HCT116 (cell line): ENCODE measurements at regions not wholly inside any gene's neighbourhood (a gene's known extent, or its start where the extent isn't known, plus 50 kb on each side); places are given as distances from the start of the nearest gene placed in this dataset.

Experiments used
- ATAC-seq: fragments of 200-7000 bp; cut with Tn5 transposase; 2 replicates; pipeline ENCODE4 v1.9.1; 2020; ENCODE audit warnings: mild to moderate bottlenecking, moderate library complexity
- BruUV-seq: library from RNA; stranded (reverse); fragments of 400-500 nt; replicated peaks from 2 replicates; lab custom pipeline; 2021; lab: Mats Ljungman, UMichigan
- CTCF ChIA-PET: fragments of 300-600 bp; sonication (Branson Sonifier 250); formaldehyde crosslinking; loops from one replicate; lab custom pipeline; 2021; ENCODE audit warnings: antibody characterized with exemption; lab: Charles Lee
- POLR2A ChIA-PET: fragments of 300-600, 350-600 bp; sonication (Branson Sonifier 250); formaldehyde crosslinking; loops from one replicate; lab custom pipeline; 2021; ENCODE audit warnings: antibody characterized with exemption; lab: Charles Lee
- RAD21 ChIA-PET, 2 experiments: fragments of 300-600 bp; sonication (Branson Sonifier 250); formaldehyde crosslinking; loops; one replicate each; lab custom pipeline; 2023; ENCODE audit warnings: low total read pairs in 2 of 2; ENCODE audit not compliant: uncharacterized antibody in 2 of 2, unreplicated experiment in 2 of 2, low non-redundant PET in 1 of 2; lab: Charles Lee
- DNase-seq: peaks from one replicate; pipeline ENCODE4 v3.0.0-alpha.2; 2010; ENCODE audit warnings: low read depth, low spot score
- H2AFZ ChIP-seq: fragments of 200-600 bp; shearing (Covaris generic), sonication (generic); 2 replicates; pipeline ENCODE4 v1.6.1; 2017; ENCODE audit warnings: low read depth, mixed run types, mixed read lengths, antibody characterized with exemption, low read length; ENCODE audit not compliant: poor library complexity, severe bottlenecking
- H3K27ac ChIP-seq: 2 replicates; pipeline ENCODE4 v1.5.1; 2012; ENCODE audit warnings: low read depth, low read length
- H3K27me3 ChIP-seq: fragments of 200-600 bp; sonication (generic); 2 replicates; pipeline ENCODE4 v1.6.1; 2016; ENCODE audit warnings: mixed run types, low read length, mixed read lengths; ENCODE audit not compliant: insufficient read depth
- H3K36me3 ChIP-seq, 2 experiments: fragments of 200-500 bp in 1 of 2; fragments of 200-600 bp in 1 of 2; sonication (Bioruptor generic) in 1 of 2; sonication (generic) in 1 of 2; 2 replicates each; pipeline versions ENCODE4 v1.5.1 to v1.6.1; 2014 to 2016; ENCODE audit warnings: low read length in 2 of 2, inconsistent platforms in 1 of 2, mixed read lengths in 1 of 2, mixed run types in 1 of 2; ENCODE audit not compliant: insufficient read depth in 2 of 2, control insufficient read depth in 1 of 2
- H3K4me1 ChIP-seq, 2 experiments: fragments of 200-600 bp in 1 of 2; sonication (generic) in 1 of 2; 2 replicates each; pipeline versions ENCODE4 v1.5.1 to v1.6.1; 2012 to 2017; ENCODE audit warnings: low read length in 2 of 2, inconsistent platforms in 1 of 2, mild to moderate bottlenecking in 1 of 2, mixed read lengths in 1 of 2, mixed run types in 1 of 2, moderate library complexity in 1 of 2; ENCODE audit not compliant: insufficient read depth in 2 of 2, control insufficient read depth in 1 of 2
- H3K4me2 ChIP-seq: fragments of 200-600 bp; sonication (generic); 2 replicates; pipeline ENCODE4 v1.6.1; 2017; ENCODE audit warnings: mixed run types, low read length, mixed read lengths
- H3K4me3 ChIP-seq, 2 experiments: fragments of 200-600 bp in 1 of 2; sonication (generic) in 1 of 2; replicated peaks in 1 of 2; 2 replicates each; pipeline ENCODE4 v1.5.1; 2011 to 2016; ENCODE audit warnings: low read length in 2 of 2, control low read depth in 1 of 2, low read depth in 1 of 2, mild to moderate bottlenecking in 1 of 2, mixed read lengths in 1 of 2, mixed run types in 1 of 2
- H3K79me2 ChIP-seq: fragments of 200-600 bp; sonication (generic); 2 replicates; pipeline ENCODE4 v1.6.1; 2017; ENCODE audit warnings: mild to moderate bottlenecking, mixed run types, low read length, moderate library complexity, mixed read lengths; ENCODE audit not compliant: insufficient read depth
- H3K9ac ChIP-seq: fragments of 200-600 bp; sonication (generic); 2 replicates; pipeline ENCODE4 v1.6.1; 2016; ENCODE audit warnings: low read length, mixed read lengths
- H3K9me2 ChIP-seq: fragments of 200-600 bp; sonication (generic), shearing (Covaris generic); 2 replicates; pipeline ENCODE4 v1.6.1; 2017; ENCODE audit warnings: mixed run types, mild to moderate bottlenecking, moderate library complexity; ENCODE audit not compliant: insufficient read depth
- H3K9me3 ChIP-seq, 2 experiments: fragments of 200-500 bp in 1 of 2; fragments of 200-600 bp in 1 of 2; sonication (Bioruptor generic) in 1 of 2; sonication (generic) in 1 of 2; 2 replicates each; pipeline ENCODE4 v1.6.1; 2014 to 2017; ENCODE audit warnings: low read length in 2 of 2, mixed read lengths in 2 of 2, inconsistent platforms in 1 of 2, low read depth in 1 of 2, mild to moderate bottlenecking in 1 of 2, mixed run types in 1 of 2, moderate library complexity in 1 of 2; ENCODE audit not compliant: control insufficient read depth in 1 of 2, insufficient read depth in 1 of 2
- H4K20me1 ChIP-seq: fragments of 200-600 bp; sonication (generic), shearing (Covaris generic); 2 replicates; pipeline ENCODE4 v1.6.1; 2017; ENCODE audit warnings: mixed run types, mild to moderate bottlenecking, moderate library complexity; ENCODE audit not compliant: insufficient read depth
- ATF3 ChIP-seq: IDR thresholded peaks from 2 replicates; pipeline ENCODE4 v1.6.1; 2012
- CBX3 ChIP-seq: IDR thresholded peaks from 2 replicates; pipeline ENCODE4 v1.6.1; 2012; ENCODE audit warnings: low read depth
- CEBPB ChIP-seq: IDR thresholded peaks from 2 replicates; pipeline ENCODE4 v1.6.1; 2012; ENCODE audit warnings: low read depth
- CTCF ChIP-seq, 3 experiments: fragments of 200-600 bp in 1 of 3; sonication (generic) in 1 of 3; IDR thresholded peaks in 2 of 3; conservative IDR thresholded peaks in 1 of 3; 2 replicates each; pipeline ENCODE4 v1.5.1; 2012 to 2017; ENCODE audit warnings: low read depth in 2 of 3, low read length in 2 of 3, antibody characterized with exemption in 1 of 3, borderline replicate concordance in 1 of 3, control low read depth in 1 of 3, mild to moderate bottlenecking in 1 of 3, mixed read lengths in 1 of 3, mixed run types in 1 of 3, moderate library complexity in 1 of 3; ENCODE audit not compliant: insufficient read depth in 1 of 3
- ELF1 ChIP-seq: IDR thresholded peaks from 2 replicates; pipeline ENCODE4 v1.6.1; 2012; ENCODE audit warnings: low read depth, borderline replicate concordance
- EZH2 ChIP-seq: fragments of 200-600 bp; sonication (generic); IDR thresholded peaks from 2 replicates; pipeline ENCODE4 v1.6.1; 2017; ENCODE audit warnings: antibody characterized with exemption, mixed run types
- EZH2phosphoT487 ChIP-seq: fragments of 200-600 bp; IDR thresholded peaks from 2 replicates; pipeline ENCODE4 v1.6.1; 2018; ENCODE audit warnings: antibody characterized with exemption, borderline replicate concordance
- FOSL1 ChIP-seq: IDR thresholded peaks from 2 replicates; pipeline ENCODE4 v1.6.1; 2012; ENCODE audit warnings: low read depth
- JUND ChIP-seq: IDR thresholded peaks from 2 replicates; pipeline ENCODE4 v1.6.1; 2012
- SIN3A ChIP-seq: IDR thresholded peaks from 2 replicates; pipeline ENCODE4 v1.6.1; 2012; ENCODE audit warnings: low read depth
- SP1 ChIP-seq: IDR thresholded peaks from 2 replicates; pipeline ENCODE4 v1.6.1; 2012; ENCODE audit warnings: low read depth
- SRF ChIP-seq: IDR thresholded peaks from 2 replicates; pipeline ENCODE4 v1.6.1; 2012; ENCODE audit warnings: low read depth
- TCF7L2 ChIP-seq: IDR thresholded peaks from 2 replicates; pipeline ENCODE4 v1.7.0; 2011; ENCODE audit warnings: borderline replicate concordance, inconsistent platforms; ENCODE audit not compliant: insufficient read depth, insufficient read length; ENCODE audit errors: extremely low read depth
- YY1 ChIP-seq: IDR thresholded peaks from 2 replicates; pipeline ENCODE4 v1.6.1; 2011; ENCODE audit warnings: low read length, low read depth, moderate library complexity, mild to moderate bottlenecking; ENCODE audit not compliant: insufficient replicate concordance; ENCODE audit errors: extremely low read depth
- ZBTB33 ChIP-seq: IDR thresholded peaks from 2 replicates; pipeline ENCODE4 v1.6.1; 2011; ENCODE audit warnings: mild to moderate bottlenecking, low read length, moderate library complexity; ENCODE audit not compliant: insufficient replicate concordance; ENCODE audit errors: extremely low read depth
- ZFX ChIP-seq: fragments of 450-650 bp; IDR thresholded peaks from 2 replicates; pipeline ENCODE4 v1.6.1; 2017
- ZNF274 ChIP-seq: fragments of 200-500 bp; sonication (Bioruptor generic); IDR thresholded peaks from 2 replicates; pipeline ENCODE4 v1.6.1; 2014; ENCODE audit warnings: mild to moderate bottlenecking, low read depth, low read length, inconsistent platforms
- intact Hi-C: fragments of 100-400 bp; cut with micrococcal nuclease; formaldehyde crosslinking; loops from 2 replicates; pipeline ENCODE4 v1.10.0; 2022

GRCh38 chr4:110704748-110705439 is 82.0 kb upstream of the PITX2 start:
- Histone ChIP-seq H3K79me2 (no peaks in the 10 kb centered on the region), H3K4me1 (no peaks in the 10 kb centered on the region), H3K9me2 (no peaks in the 10 kb centered on the region), H3K9me3 (no peaks in the 10 kb centered on the region), H4K20me1 (no peaks in the 10 kb centered on the region), H3K9ac (no peak overlapping the region), H3K4me2 (no peak overlapping the region), H3K36me3 (no peaks in the 10 kb centered on the region), H2AFZ (no peak overlapping the region), H3K27ac (no peak overlapping the region), H3K4me3 (no peak overlapping the region), H3K27me3 (no peaks in the 10 kb centered on the region)
- ChIA-PET CTCF (no interaction called here), POLR2A (no interaction called here), RAD21 (no interaction called here)
- intact Hi-C loops, result no loop called here
- TF ChIP-seq SRF (no peak), CEBPB (no peak), ZFX (no peak), ZBTB33 (no peak), ELF1 (no peak), TCF7L2 (no peak), EZH2phosphoT487 (no peak), JUND (no peak), ZNF274 (no peak), EZH2 (no peak), SIN3A (no peak), YY1 (no peak), CTCF (IDR thresholded peaks at IDR 0.05 in 2 of 3, conservative IDR thresholded peaks at IDR 0.05 in 1 of 3; ENCODE audit: borderline replicate concordance in 1 of 3, insufficient read depth in 1 of 3, low read depth in 2 of 3, low read length in 2 of 3) (no peak), CBX3 (no peak), SP1 (no peak), ATF3 (no peak), FOSL1 (no peak)
- BruUV-seq, result no TSS peak
- DNase-seq (no peak), ATAC-seq (no peak)
